H1 (cell line): ENCODE measurements at regions not wholly inside any gene's neighbourhood (a gene's known extent, or its start where the extent isn't known, plus 50 kb on each side); places are given as distances from the start of the nearest gene placed in this dataset.

Source experiments
- CEBPB ChIP-seq: IDR thresholded peaks from 2 replicates; pipeline ENCODE4 v1.6.1; 2012; ENCODE audit warnings: low read depth, low read length
- SIN3A ChIP-seq, 2 experiments: IDR thresholded peaks in 1 of 2; conservative IDR thresholded peaks in 1 of 2; 2 replicates each; pipeline ENCODE4 v1.6.1; 2011 to 2012; ENCODE audit warnings: low read length in 2 of 2, improper control_type of control experiment in 1 of 2, low read depth in 1 of 2, mild to moderate bottlenecking in 1 of 2

DNA sequence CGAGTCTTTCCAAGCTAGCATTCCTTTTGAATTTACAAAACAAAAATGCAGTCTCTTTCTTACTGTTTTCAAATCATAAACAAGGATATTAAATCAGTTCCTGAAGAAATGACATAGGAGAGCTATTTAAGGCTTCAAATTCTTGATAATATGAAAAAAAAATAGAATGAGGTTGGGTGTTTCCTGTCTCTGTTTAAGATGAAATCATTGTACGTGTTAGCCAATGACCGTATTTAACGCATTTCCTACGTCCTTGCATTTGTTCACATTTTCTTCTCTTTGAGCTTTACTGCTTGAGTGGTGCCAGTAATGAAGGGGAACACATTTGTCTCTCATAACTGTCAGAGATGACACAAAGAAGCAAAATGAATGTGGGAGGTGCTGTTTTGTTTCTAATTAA, 821.3 kb downstream of the DIAPH3 start (continued):
- TF ChIP-seq SIN3A (conservative IDR thresholded peaks at IDR 0.05 in 1 of 2, IDR thresholded peaks at IDR 0.05 in 1 of 2; ENCODE audit: low read depth in 1 of 2, low read length in 2 of 2) (no peak), CEBPB (no peak)
